Activated CD4-positive, alpha-beta T cell treated with anti-CD3 and anti-CD28 coated beads for 36 hours (primary cell): ENCODE measurements at regions not wholly inside any gene's neighbourhood (a gene's known extent, or its start where the extent isn't known, plus 50 kb on each side); places are given as distances from the start of the nearest gene placed in this dataset.

Experiments used
- ATAC-seq: fragments of 200-7000 bp; cut with Tn5 transposase; one replicate; pipeline ENCODE4 v1.10.0; 2021; ENCODE audit warnings: mild to moderate bottlenecking, moderate library complexity
- CTCF ChIA-PET: fragments of 350-600 bp; sonication (Branson Sonifier 250); formaldehyde crosslinking; loops from one replicate; lab custom pipeline; 2021; ENCODE audit warnings: antibody characterized with exemption; lab: Charles Lee
- POLR2A ChIA-PET: fragments of 350-600 bp; sonication (Branson Sonifier 250); formaldehyde crosslinking; loops from one replicate; lab custom pipeline; 2021; ENCODE audit warnings: antibody characterized with exemption, inconsistent platforms; lab: Charles Lee
- DNase-seq: peaks from one replicate; pipeline ENCODE4 v3.0.0-alpha.2; 2020
- H3K27ac Mint-ChIP-seq: one replicate; pipeline ENCODE4 v1.8.0; 2021; ENCODE audit warnings: mixed read lengths
- H3K27me3 Mint-ChIP-seq: one replicate; pipeline ENCODE4 v1.8.0; 2021; ENCODE audit warnings: mixed read lengths
- H3K36me3 Mint-ChIP-seq: one replicate; pipeline ENCODE4 v1.8.0; 2021; ENCODE audit warnings: low read depth, mixed read lengths
- H3K4me1 Mint-ChIP-seq: one replicate; pipeline ENCODE4 v1.8.0; 2021; ENCODE audit warnings: mixed read lengths
- H3K4me3 Mint-ChIP-seq: one replicate; pipeline ENCODE4 v1.8.0; 2021; ENCODE audit warnings: mild to moderate bottlenecking, moderate library complexity, mixed read lengths
- H3K9me3 Mint-ChIP-seq: one replicate; pipeline ENCODE4 v1.8.0; 2021; ENCODE audit warnings: low read depth, mixed read lengths
- intact Hi-C, 2 experiments: fragments of 100-400 bp; cut with DNase I in 1 of 2; cut with micrococcal nuclease in 1 of 2; formaldehyde crosslinking; loops; one replicate each; pipeline versions ENCODE4 v1.14.2 to v1.15.1; 2022 to 2024; cut with DNase I, micrococcal nuclease

- DNase-seq (no peak), ATAC-seq (no peak)
- H3K27ac Mint-ChIP-seq = no peak overlapping the region
- H3K4me3 Mint-ChIP-seq = no peak overlapping the region
- no peaks in the 10 kb centered on the region for H3K36me3 Mint-ChIP-seq
- intact Hi-C loops = no loop called here
- H3K4me1 Mint-ChIP-seq = no peaks in the 10 kb centered on the region
- ChIA-PET POLR2A (no interaction called here), CTCF (no interaction called here)
- no peaks in the 10 kb centered on the region for H3K27me3 Mint-ChIP-seq
- no peaks in the 10 kb centered on the region for H3K9me3 Mint-ChIP-seq
These were observed 99.4 kb upstream of the DSEL start for GRCh38 chr18:67615876-67616275.

DNA sequence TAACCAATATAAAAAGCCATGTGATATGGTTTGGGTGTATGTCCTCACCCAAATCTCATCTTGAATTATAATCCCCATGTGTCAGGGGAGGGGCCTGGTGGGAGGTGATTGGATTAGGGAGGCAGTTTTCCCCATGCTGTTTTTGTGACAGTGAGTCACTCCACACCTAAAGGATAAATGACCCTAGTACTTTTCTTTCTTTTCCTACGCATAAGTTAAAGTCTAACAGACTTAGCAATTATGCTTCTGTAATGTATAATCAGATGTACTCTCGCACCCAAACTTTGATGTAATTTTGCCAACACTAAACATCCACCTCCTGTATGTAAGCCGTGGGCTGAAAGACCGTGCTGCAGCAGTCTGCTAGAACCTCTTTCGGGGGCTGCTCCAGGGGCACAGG is 97.2 kb upstream of the DSEL start:
- no peaks in the 10 kb centered on the region for H3K4me1 Mint-ChIP-seq
- no peak for DNase-seq
- POLR2A ChIA-PET = no interaction called here
- H3K27me3 Mint-ChIP-seq = no peaks in the 10 kb centered on the region
- H3K9me3 Mint-ChIP-seq = no peaks in the 10 kb centered on the region
- ATAC-seq = no peak
- intact Hi-C loops = no loop called here
- H3K27ac Mint-ChIP-seq = no peak overlapping the region
- H3K36me3 Mint-ChIP-seq = no peaks in the 10 kb centered on the region
- CTCF ChIA-PET = no interaction called here
- no peak overlapping the region for H3K4me3 Mint-ChIP-seq

DNA sequence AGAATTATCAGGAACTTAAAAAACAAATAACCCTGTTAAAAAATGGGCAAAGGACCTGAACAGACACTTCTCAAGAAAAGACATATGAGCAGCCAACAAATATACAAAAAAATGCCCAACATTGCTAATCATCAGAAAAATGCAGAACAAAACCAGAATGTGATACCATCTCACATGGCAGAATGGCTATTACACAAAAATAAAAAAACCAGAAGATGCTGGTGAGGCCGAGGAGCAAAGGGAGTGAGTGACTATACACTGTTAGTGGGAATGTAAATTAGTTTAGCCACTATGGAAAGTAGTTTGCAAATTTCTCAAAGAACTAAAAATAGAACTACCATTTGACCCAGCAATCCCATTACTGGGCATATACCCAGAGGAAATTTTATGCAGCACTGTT is 95.8 kb upstream of the DSEL start:
- Mint-ChIP-seq H3K36me3 (no peaks in the 10 kb centered on the region), H3K27ac (no peak overlapping the region), H3K4me1 (no peaks in the 10 kb centered on the region), H3K9me3 (no peaks in the 10 kb centered on the region), H3K27me3 (no peaks in the 10 kb centered on the region), H3K4me3 (no peak overlapping the region)
- intact Hi-C loops = no loop called here
- ATAC-seq (no peak), DNase-seq (no peak)
- ChIA-PET POLR2A (no interaction called here), CTCF (no interaction called here)

DNA sequence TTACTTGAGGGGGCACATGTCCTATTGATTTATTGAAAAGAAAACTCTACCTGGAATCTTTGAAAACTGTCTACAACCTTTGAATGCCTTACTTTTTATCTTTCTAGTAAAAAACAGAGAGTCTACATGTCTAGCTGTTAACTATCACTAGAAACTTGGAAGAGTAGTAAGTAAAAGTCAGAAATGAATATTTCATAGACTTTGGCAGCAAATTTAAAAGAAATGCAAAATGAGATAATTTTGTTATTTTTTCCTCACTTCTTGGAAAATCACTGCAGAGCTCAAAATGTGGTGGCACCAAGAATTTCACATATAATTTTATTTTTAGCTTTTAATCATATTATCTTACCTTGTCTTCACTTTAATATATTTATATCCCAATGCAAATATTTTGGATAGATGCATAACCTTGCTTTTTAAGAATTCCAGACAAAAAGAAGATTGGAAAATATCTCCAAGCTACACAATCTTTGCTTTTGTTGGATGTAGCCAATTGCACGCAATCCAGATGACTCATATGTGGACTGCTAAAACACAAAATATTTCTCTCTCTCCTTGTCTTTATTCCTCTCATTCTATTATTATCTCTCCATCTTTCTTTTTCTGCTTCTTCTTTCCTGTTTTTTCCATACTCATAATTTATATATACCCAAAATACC is 92.2 kb upstream of the DSEL start:
- no peaks in the 10 kb centered on the region for H3K4me1 Mint-ChIP-seq
- H3K27ac Mint-ChIP-seq = no peak overlapping the region
- no peaks in the 10 kb centered on the region for H3K36me3 Mint-ChIP-seq
- no peak overlapping the region for H3K4me3 Mint-ChIP-seq
- intact Hi-C loops = no loop called here
- H3K9me3 Mint-ChIP-seq = no peaks in the 10 kb centered on the region
- no peaks in the 10 kb centered on the region for H3K27me3 Mint-ChIP-seq
- no peak for DNase-seq
- ATAC-seq = no peak
- POLR2A ChIA-PET = no interaction called here
- CTCF ChIA-PET = no interaction called here

DNA sequence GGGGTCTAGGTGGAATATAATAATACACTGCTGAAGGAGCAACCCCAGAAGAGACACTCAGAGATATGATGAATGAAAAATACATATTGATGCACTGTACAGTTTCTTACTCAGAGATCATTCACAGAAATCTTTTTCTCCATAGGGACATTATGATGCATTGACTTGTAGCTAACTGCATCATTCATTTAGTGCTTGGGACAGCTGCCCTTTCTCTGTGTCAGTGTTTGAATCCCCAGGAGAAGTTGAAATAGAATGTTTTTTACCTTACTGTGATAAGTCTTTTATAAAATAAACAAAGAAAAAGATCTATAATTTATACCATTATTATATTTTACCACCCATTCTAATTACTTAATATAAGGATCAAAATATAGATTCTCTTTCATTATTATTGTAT is 91.7 kb upstream of the DSEL start:
- DNase-seq = no peak
- no peaks in the 10 kb centered on the region for H3K27me3 Mint-ChIP-seq
- POLR2A ChIA-PET = no interaction called here
- CTCF ChIA-PET = no interaction called here
- no peak overlapping the region for H3K4me3 Mint-ChIP-seq
- intact Hi-C loops = no loop called here
- no peak for ATAC-seq
- no peaks in the 10 kb centered on the region for H3K36me3 Mint-ChIP-seq
- H3K9me3 Mint-ChIP-seq = peaks cover 2% of the 10 kb centered on the region
- no peaks in the 10 kb centered on the region for H3K4me1 Mint-ChIP-seq
- H3K27ac Mint-ChIP-seq = no peak overlapping the region

DNA sequence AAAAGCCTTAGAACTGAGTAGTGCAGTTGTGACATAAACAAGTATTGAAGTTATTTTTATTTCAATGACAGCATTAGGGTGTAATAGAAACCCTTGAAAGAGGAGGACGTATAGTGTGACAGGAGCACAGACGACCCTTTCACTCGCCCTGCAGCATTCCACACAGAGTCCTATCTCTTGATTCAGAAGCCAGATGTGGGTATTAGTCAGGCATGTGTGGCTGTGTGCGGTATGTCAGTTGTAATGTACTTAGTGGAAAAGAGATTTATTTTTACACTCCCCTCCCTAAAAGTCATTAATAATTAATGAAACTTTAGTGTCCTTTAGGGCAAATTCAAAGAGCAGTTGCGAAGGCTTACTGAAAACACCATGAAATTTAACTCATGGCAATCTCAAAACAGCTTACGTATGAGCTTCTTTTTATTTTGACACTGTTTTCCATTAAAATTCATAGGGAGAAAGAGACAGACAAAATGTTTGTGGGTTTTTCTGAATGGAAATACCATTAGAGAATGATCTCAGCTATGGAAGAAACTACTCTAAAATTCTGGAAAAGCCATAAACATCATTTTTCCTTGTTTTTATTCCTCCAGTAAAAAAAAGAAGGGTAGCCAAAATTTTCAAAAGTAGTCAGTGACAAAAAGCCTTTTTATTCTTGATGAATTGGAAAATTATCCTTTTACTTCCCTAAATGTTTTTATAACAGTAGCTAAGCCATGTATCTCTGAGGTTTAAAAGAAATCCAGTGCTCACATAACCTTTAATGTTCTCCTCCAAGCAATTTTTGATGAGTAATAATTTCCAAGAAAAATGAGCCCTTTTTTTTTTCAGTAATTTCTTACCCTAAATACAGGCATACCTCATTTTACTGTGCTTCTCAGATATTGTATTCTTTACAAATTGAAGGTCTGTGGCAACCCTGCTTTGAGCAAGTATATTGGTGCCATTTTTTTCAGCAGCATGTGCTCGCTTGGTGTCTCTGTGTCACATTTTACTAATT is 84.0 kb upstream of the DSEL start:
- no peak overlapping the region for H3K27ac Mint-ChIP-seq
- ChIA-PET CTCF (no interaction called here), POLR2A (no interaction called here)
- no peak overlapping the region for H3K4me3 Mint-ChIP-seq
- intact Hi-C loops = no loop called here
- H3K27me3 Mint-ChIP-seq = peaks cover 4% of the 10 kb centered on the region
- H3K36me3 Mint-ChIP-seq = no peaks in the 10 kb centered on the region
- ATAC-seq = no peak
- H3K9me3 Mint-ChIP-seq = peaks cover 9% of the 10 kb centered on the region
- DNase-seq = no peak
- H3K4me1 Mint-ChIP-seq = no peaks in the 10 kb centered on the region

- no peak for ATAC-seq
- ChIA-PET CTCF (no interaction called here), POLR2A (no interaction called here)
- Mint-ChIP-seq H3K27ac (no peak overlapping the region), H3K4me3 (no peak overlapping the region), H3K27me3 (peaks cover 4% of the 10 kb centered on the region), H3K9me3 (peaks cover 9% of the 10 kb centered on the region), H3K36me3 (no peaks in the 10 kb centered on the region), H3K4me1 (no peaks in the 10 kb centered on the region)
- intact Hi-C loops = no loop called here
- DNase-seq = no peak
These were observed 82.8 kb upstream of the DSEL start for GRCh38 chr18:67599277-67599676.

DNA sequence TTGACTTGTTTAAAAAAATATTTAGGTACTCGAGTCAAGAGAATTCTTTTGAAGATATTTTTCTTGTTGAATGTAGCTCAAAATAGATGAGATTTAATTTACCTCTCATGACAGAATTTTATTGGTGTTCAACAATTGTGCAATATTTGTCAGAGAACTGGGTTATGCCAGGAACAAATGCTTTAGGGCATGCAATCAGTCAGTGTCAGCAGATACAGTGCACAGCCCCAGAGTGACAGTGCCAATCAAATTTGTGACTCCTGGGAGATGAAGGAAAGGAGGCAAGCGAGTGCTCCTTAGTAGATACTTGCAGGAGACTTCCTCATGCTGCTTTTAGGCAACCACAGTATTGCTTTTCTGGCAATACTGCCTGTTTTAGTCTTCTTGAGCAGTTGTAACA is 81.2 kb upstream of the DSEL start:
- peaks cover 4% of the 10 kb centered on the region for H3K27me3 Mint-ChIP-seq
- H3K27ac Mint-ChIP-seq = no peak overlapping the region
- CTCF ChIA-PET = interaction anchor here (0.6 to 1.0 kb wide), 3 partner anchors 13 to 277 kb away, joined by 3 read pairs; no protein-coding TSS in a partner anchor
- H3K36me3 Mint-ChIP-seq = no peaks in the 10 kb centered on the region
- H3K4me3 Mint-ChIP-seq = no peak overlapping the region
- H3K9me3 Mint-ChIP-seq = peaks cover 7% of the 10 kb centered on the region
- no peaks in the 10 kb centered on the region for H3K4me1 Mint-ChIP-seq
- intact Hi-C loops = no loop called here
- DNase-seq (no peak), ATAC-seq (no peak)
- POLR2A ChIA-PET = no interaction called here

- CTCF ChIA-PET = no interaction called here
- no peak for ATAC-seq
- no peaks in the 10 kb centered on the region for H3K36me3 Mint-ChIP-seq
- peaks cover 4% of the 10 kb centered on the region for H3K9me3 Mint-ChIP-seq
- intact Hi-C loops = no loop called here
- no peaks in the 10 kb centered on the region for H3K4me1 Mint-ChIP-seq
- POLR2A ChIA-PET = no interaction called here
- DNase-seq = no peak
- peaks cover under 1% of the 10 kb centered on the region for H3K27me3 Mint-ChIP-seq
- no peak overlapping the region for H3K27ac Mint-ChIP-seq
- H3K4me3 Mint-ChIP-seq = no peak overlapping the region
These were observed 79.5 kb upstream of the DSEL start for GRCh38 chr18:67596003-67596402.

DNA sequence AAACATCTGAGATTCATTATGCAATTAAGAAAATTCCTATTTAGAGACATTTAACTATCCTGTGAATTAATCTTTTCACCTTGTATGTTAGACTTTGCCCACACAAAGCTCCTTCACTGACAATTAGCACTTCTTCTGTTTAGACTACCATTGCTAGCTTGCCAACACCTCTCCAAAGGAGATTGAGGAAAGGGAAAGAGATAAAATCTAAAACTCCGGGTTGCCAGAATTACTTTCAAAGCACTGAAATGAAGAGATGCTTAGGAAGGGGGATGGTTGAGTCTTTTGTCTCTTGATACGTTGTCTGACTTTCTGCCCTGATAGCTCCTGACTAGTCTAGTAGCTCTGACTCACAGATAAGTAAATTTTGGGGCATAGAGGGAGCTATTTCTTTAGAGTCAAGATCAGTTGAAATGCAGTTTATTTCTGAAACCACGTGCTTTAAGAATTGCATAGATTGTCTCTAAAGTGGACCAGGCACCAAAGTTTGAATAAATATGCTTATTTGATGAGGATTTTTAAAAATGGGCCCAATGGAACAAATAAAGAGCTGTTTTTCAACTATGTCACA is 74.1 kb upstream of the DSEL start:
- Mint-ChIP-seq H3K4me1 (no peaks in the 10 kb centered on the region), H3K36me3 (no peaks in the 10 kb centered on the region), H3K27me3 (peaks cover 3% of the 10 kb centered on the region), H3K9me3 (peaks cover under 1% of the 10 kb centered on the region), H3K27ac (no peak overlapping the region), H3K4me3 (no peak overlapping the region)
- ChIA-PET POLR2A (no interaction called here), CTCF (no interaction called here)
- ATAC-seq (no peak), DNase-seq (no peak)
- intact Hi-C loops = no loop called here

- peaks cover 3% of the 10 kb centered on the region for H3K27me3 Mint-ChIP-seq
- no peak overlapping the region for H3K27ac Mint-ChIP-seq
- intact Hi-C loops = no loop called here
- DNase-seq = no peak
- H3K4me3 Mint-ChIP-seq = no peak overlapping the region
- no peaks in the 10 kb centered on the region for H3K4me1 Mint-ChIP-seq
- CTCF ChIA-PET = no interaction called here
- no peaks in the 10 kb centered on the region for H3K36me3 Mint-ChIP-seq
- H3K9me3 Mint-ChIP-seq = no peaks in the 10 kb centered on the region
- POLR2A ChIA-PET = no interaction called here
- no peak for ATAC-seq
These were observed 72.8 kb upstream of the DSEL start for GRCh38 chr18:67589325-67589724.

DNA sequence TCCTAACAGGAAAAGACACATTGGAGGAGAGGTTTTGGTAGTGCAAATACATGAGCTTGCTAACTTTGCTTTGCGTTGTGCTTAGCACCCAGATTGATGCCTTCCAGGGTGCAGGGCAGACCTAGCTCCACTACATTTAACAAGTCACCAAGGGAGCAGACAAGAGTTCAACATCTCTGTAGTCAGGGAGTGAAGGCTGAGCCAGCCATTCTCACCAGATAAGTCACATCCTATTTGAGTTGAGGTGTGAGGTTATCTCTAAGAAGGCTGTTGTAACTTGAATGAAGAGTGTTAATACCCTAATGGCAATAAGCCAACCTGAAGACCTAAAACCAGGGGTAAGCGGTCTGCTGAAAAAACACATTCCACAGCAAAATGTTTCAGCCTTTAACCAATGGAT is 69.6 kb upstream of the DSEL start:
- peaks cover 3% of the 10 kb centered on the region for H3K27me3 Mint-ChIP-seq
- CTCF ChIA-PET = no interaction called here
- H3K4me1 Mint-ChIP-seq = no peaks in the 10 kb centered on the region
- ATAC-seq (no peak), DNase-seq (no peak)
- H3K4me3 Mint-ChIP-seq = no peak overlapping the region
- H3K9me3 Mint-ChIP-seq = no peaks in the 10 kb centered on the region
- no peak overlapping the region for H3K27ac Mint-ChIP-seq
- POLR2A ChIA-PET = no interaction called here
- intact Hi-C loops = no loop called here
- no peaks in the 10 kb centered on the region for H3K36me3 Mint-ChIP-seq
